OCI-LY1 (cell line): ENCODE measurements at regions not wholly inside any gene's neighbourhood (a gene's known extent, or its start where the extent isn't known, plus 50 kb on each side); places are given as distances from the start of the nearest gene placed in this dataset.

Experiments used
- CTCF ChIP-seq: fragments of 200-600 bp; sonication (generic), shearing (Covaris generic); IDR thresholded peaks from 2 replicates; pipeline ENCODE4 v1.5.1; 2017; ENCODE audit warnings: mild to moderate bottlenecking, antibody characterized with exemption, low read length, moderate library complexity, mixed read lengths
- EZH2 ChIP-seq: fragments of 200-600 bp; sonication (generic), shearing (Covaris generic); IDR thresholded peaks from 2 replicates; pipeline ENCODE4 v1.8.0; 2017; ENCODE audit warnings: borderline replicate concordance, mixed run types, mild to moderate bottlenecking, antibody characterized with exemption, low read length, moderate library complexity, mixed read lengths

DNA sequence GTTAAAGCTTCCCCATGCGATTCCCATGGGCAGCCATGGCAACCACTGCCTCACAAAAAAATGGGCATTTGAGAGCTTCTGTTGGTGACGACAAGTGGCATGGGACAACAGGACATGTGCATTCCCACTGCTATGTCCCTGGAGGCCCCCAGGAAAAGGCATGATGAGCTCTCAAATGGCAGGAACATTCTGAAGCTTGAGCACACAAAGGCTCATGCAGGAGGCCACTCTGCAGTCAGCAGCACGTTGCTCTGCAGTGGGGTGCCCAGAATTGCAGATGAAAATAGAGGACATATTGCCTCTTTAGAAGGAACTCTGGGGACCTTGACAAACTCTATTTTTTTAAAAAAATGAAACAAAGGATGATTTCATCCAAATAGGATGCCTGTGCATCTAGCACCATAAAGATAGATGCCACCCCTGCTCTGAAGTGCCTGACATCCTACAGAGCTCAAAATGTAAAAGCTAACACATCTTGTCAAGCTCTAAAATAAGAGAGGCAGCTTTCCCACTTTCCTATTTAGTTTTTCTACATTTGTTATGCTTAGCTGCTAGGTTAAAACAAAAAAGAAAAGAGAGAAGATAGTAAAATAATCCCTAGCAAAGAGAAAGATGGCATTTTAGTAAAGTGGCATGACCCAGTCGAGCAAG is 277.6 kb upstream of the ZC3H12C start:
- no peak for TF ChIP-seq CTCF
- TF ChIP-seq EZH2: no peak
